Loucy (cell line): ENCODE measurements at regions not wholly inside any gene's neighbourhood (a gene's known extent, or its start where the extent isn't known, plus 50 kb on each side); places are given as distances from the start of the nearest gene placed in this dataset.

Source experiments
- CTCF ChIP-seq: fragments of 200-600 bp; sonication (generic); conservative IDR thresholded peaks from 2 replicates; pipeline ENCODE4 v1.5.1; 2014; ENCODE audit warnings: mild to moderate bottlenecking, antibody characterized with exemption, low read length
- EZH2phosphoT487 ChIP-seq: fragments of 200-600 bp; IDR thresholded peaks from 2 replicates; pipeline ENCODE4 v1.6.1; 2018; ENCODE audit warnings: antibody characterized with exemption, mild to moderate bottlenecking, moderate library complexity, borderline replicate concordance

GRCh38 chr7:145269418-145270161 is 433.7 kb upstream of the TPK1 start:
- TF ChIP-seq CTCF (no peak), EZH2phosphoT487 (no peak)
